SK-N-MC (cell line): ENCODE measurements at regions not wholly inside any gene's neighbourhood (a gene's known extent, or its start where the extent isn't known, plus 50 kb on each side); places are given as distances from the start of the nearest gene placed in this dataset.

Experiments
- EZH2 ChIP-seq: fragments of 200-600 bp; sonication (generic); IDR thresholded peaks from one replicate; pipeline ENCODE4 v1.6.1; 2017; ENCODE audit warnings: antibody characterized with exemption
- POLR2AphosphoS5 ChIP-seq: IDR thresholded peaks from 2 replicates; pipeline ENCODE4 v1.6.1; 2012; ENCODE audit warnings: mild to moderate bottlenecking, low read depth, low read length, borderline replicate concordance

DNA sequence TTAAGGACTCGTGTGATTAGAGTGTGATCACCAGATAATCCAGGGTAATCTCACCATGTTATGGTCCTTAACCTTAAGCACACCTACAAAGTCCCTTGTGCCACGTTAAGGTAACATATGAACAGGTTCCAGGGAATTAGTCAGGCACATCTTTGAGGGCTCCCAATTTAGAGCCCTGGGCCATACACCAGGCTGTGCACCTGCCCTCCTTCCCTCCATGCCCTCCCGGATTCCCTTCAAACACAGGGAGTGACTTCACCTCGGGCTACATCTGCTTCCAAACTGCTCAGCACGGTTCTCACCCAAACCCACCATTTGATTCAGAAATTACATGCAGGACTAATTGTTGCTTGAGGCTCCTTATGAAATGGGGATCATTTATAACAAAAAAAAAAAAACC, 93.9 kb upstream of the HABP2 start:
- TF ChIP-seq EZH2: no peak
- TF ChIP-seq POLR2AphosphoS5: no peak
